NCI-H1694 (cell line): ENCODE measurements at regions not wholly inside any gene's neighbourhood (a gene's known extent, or its start where the extent isn't known, plus 50 kb on each side); places are given as distances from the start of the nearest gene placed in this dataset.
"Not testable (repeated sequence)": the region's sequence is repeated elsewhere in the genome, so short reads cannot be mapped to it uniquely, and the experiment has no call there.

Source experiments
- DNase-seq: peaks from one replicate; lab custom pipeline; 2025; lab: John Stamatoyannopoulos, UW

- DNase-seq = not testable (repeated sequence)
Observed at GRCh38 chr5:34096033-34096432, 53.0 kb upstream of the C1QTNF3 start.

DNA sequence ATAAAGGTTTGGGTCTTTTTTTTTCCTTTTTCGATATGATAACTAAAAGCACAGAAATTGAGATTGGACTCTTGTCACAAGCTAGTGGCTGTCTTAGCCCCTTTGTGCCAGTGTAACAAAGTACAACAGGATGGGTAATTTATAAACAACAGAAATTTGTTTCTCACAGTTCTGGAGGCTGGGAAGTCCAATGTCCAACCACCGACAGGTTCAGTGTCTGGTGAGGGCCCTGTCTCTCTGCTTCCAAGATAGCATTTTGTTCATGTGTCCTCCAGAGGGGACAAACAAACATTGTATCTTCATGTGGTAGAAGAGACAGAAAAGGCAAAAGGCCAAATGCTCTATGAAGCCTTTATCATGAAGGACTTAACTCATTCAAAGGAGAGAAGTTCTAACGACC, 56.9 kb upstream of the C1QTNF3 start:
- not testable (repeated sequence) for DNase-seq

DNA sequence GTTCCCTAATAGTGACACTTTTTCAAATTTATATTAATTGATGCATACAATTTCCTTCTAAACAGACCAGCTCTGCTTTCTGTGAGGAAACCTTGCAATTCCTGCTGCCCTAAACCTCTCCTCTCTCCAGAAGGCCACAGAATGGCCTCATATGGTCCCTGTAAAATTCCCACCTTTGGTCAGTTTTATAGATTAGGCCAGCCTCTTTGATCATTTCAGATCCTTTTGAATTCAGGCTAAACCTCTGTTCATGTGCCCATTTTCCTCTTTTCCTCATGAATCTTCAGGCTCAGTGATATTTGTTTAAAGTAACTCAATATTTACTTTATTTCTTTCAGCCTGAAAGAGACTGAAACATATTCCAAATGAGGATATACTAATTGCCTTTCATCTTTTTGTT, 58.6 kb upstream of the C1QTNF3 start:
- not testable (repeated sequence) for DNase-seq

DNA sequence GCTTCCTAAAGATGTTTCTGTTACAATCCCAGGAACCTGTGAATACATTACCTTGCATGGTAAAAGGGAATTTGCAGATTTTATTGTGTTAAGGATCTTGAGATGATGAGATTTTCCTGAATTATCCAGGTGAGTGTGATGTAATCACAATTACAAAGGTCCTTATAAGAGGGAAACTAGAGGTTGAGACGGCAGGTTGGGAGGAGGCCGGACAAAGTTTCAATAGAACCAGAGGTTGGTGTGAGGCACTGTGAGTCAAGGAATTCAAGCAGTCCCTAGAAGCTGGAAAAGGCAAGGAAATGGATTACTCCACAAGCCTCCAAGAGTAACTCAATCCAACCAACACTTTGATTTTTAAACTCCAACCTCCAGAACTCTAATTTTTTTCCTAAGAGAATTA, 65.9 kb upstream of the C1QTNF3 start:
- not testable (repeated sequence) for DNase-seq

GRCh38 chr5:34124280-34124679, 81.3 kb upstream of the C1QTNF3 start:
- DNase-seq = not testable (repeated sequence)

- DNase-seq = not testable (repeated sequence)
Observed at GRCh38 chr5:34125354-34125753, 82.3 kb upstream of the C1QTNF3 start.

DNA sequence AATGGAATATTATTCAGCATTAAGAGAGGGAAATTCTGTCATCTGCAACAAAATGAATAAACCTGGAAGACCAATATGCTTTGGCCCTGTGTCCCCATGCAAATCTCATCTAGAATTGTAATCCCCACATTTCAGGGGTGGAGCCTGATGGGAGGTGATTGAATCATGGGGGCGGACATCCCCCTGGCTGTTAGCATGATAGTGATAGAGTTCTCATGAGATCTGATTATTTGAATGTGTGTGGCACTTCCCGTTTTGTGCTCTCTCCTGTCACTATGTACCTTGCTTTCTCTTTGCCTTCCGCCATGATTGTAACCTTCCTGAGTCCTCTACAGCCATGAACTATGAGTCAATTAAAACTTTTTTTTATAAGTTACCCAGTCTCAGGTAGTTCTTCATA, 83.7 kb upstream of the C1QTNF3 start:
- not testable (repeated sequence) for DNase-seq

GRCh38 chr5:34127818-34128217, 84.8 kb upstream of the C1QTNF3 start:
- not testable (repeated sequence) for DNase-seq

DNA sequence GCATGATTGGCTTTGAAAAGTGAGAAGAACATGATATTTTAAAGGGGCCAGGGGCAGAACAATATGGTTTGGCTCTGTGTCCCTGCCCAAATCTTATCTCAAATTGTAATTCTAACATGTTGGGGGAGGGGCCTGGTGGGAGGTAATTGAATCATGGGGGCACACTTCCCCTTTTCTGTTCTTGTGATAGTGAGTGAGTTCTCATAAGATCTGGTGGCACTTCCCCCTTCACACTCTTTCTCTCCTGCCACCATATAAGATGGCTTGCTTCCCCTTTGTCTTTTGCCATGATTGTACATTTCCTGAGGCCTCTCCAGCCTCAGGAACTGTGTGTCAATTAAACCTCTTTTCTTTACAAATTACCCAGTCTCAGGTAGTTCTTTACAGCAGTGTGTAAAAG, 85.9 kb upstream of the C1QTNF3 start:
- DNase-seq = not testable (repeated sequence)

GRCh38 chr5:34154988-34155387, 112.0 kb upstream of the C1QTNF3 start:
- not testable (repeated sequence) for DNase-seq

DNA sequence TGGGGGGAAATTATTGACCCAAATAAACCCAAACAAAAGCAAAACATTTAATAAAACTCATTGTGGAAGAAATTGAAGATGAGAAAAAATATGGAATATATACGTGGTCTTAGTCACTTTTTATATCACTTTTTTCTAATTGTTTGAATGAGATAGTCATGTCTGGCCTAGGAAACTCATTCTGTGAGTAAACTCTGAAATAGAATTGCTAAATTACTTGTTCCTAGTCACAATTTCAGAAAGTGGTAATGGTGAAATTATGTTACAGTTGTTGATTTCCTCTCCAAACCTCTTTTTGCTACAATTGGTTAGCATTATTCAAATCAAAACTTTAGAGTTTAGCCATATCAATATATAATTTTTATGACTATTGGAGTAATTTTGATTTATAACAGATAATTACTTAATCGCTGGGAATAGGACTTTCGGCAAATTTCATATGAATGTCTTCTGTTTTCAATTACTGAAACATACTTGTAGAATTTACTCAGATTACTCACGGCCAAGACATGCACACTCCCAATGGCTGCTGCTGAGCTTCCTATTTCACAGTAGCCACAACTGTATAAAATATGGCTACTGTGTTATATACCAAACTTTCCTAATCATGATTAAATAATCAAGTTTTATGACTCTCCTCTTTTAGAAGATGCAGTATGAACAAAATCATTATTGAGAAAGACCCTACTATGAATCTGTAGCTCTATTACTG, 113.8 kb upstream of the C1QTNF3 start:
- not testable (repeated sequence) for DNase-seq

DNA sequence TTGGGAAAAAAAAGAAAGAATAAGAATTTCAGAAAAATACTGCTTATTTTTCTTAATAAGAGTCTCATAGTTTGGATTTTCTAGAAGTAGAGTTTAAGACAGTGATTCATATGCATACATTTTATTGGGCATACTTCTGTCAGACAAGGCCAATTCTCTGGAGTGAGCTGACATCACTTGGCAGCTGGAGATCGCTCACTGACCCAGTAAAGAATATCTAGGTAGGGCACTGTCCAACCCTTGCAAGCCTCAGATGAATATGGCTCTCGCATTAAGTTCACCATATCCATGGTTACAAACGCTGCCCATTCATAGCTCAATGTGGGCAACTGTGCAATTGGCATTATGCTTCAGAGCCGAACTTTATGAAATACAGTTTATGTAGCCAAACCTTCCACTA, 117.9 kb upstream of the C1QTNF3 start:
- DNase-seq = not testable (repeated sequence)

DNA sequence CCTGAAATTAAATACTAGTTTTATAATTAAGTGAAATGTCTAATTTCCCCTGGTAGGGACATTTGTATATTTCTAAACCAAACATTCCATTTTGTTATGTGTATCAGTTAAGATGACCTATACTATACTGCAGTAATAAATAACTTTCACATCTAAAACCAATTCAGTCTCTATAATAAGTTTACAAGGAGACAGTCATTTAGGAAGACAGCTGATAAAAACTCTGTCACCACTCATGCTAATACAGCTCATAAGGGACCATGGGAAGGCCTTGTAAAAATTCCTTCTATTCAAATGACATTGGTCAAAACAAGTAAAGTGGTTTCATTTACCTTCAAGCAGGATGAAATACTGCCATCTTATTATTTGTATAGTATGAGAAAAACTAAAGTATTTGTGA, 128.4 kb upstream of the C1QTNF3 start:
- DNase-seq = not testable (repeated sequence)

DNA sequence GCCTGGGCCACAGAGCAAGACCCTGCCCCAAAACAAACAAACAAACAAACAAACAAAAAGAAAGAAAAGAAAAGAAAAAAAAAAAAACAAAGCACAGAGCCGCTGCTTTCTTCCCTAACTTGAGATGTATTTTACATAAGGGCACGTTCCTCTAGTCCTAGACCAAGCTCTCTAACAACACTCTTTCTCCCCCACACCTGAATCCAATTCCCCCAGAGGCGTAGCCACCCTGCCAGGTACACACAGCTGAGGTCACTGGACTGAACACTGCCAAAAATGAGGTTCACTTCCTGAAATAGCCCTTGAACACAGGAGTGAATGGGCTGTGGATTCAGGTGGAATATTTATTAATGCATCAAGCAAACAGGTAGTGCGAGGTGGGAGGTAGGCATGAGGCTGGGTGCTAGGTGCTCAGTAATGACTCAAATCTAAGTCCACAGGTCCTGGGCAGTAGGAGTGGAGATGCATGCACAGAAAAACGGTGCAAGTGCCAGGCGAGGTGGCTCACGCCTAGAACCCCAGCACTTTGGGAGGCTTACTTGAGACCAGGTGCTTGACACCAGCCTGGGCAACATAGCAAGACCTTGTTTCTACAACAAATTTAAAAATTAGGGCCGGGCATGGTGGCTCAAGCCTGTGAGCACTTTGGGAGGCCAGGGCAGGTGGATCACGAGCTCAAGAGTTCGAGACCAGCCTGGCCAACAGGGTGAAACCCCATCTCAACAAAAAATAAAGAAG, 136.6 kb upstream of the C1QTNF3 start:
- not testable (repeated sequence) for DNase-seq

GRCh38 chr5:34180225-34180624, 137.2 kb upstream of the C1QTNF3 start:
- not testable (repeated sequence) for DNase-seq

DNA sequence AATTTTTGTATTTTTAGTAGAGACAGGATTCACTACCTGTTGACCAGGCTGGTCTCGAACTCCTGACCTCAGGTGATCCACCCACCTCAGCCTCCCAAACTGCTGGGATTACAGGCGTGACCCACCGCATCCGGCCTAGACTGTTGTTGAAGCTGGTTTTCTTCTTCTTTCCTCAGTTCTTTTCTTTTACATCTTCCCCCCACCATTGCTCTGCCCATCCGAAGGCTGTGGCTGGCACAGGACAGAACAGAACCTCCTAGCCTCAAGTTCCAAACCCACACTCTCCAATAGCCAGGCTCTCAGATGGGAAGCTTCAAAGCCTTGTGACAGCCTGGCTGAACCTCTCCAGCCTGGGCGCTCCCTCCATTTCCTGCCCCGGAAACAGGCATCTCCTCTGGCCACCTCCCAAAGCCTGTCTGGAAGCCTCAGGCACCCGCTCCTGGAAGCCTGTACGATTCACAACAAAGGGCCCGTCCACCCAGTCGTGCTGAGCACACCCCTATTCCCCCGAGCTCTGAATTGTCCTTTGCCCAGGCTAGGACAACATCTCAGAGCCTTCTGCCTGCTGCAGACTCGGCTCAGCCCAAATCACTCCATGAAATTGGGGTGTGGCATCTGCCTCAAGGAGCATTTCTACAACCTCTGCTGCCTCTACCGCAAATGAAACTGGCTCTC, 138.1 kb upstream of the C1QTNF3 start:
- DNase-seq = not testable (repeated sequence)

- DNase-seq = not testable (repeated sequence)
Observed at GRCh38 chr5:34185005-34185404, 142.0 kb upstream of the C1QTNF3 start.

- DNase-seq = not testable (repeated sequence)
Observed at GRCh38 chr5:34185572-34185971, 142.6 kb upstream of the C1QTNF3 start.

DNA sequence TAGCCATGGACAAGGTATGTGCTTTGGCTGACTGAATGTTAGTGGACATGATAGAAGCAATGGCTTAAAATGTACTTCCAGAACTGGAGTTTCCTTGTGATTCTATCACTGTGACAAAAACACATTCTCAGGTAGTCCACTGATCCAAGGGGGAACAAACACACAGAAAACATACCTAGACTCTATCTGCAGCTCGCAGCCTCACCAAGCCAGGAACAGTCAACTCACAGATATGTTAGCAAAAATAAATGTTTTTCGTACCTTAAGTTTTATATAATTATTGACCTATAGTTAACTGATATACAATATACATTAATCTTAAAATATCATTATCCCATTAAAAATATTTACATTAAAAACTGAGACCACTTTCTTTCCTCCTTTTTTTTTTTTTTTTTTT, 143.1 kb upstream of the C1QTNF3 start:
- not testable (repeated sequence) for DNase-seq

GRCh38 chr5:34186865-34187264, 143.9 kb upstream of the C1QTNF3 start:
- not testable (repeated sequence) for DNase-seq

DNA sequence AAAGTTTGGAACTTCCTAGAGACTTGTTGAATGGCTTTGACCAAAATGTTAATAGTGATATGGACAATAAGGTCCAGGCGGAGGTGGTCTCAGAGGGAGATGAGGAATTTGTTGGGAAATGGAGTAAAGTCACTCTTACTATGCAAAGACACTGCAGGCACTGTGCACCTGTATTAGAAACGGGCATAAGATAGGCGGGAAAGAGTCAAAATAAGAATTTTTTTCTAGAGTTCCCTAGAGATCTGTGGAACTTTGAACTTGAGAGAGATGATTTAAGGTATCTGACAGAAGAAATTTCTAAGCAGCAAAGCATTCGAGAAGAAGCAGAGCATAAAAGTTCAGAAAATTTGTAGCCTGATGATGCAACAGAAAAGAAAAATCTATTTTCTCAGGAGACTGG, 144.4 kb upstream of the C1QTNF3 start:
- not testable (repeated sequence) for DNase-seq

DNA sequence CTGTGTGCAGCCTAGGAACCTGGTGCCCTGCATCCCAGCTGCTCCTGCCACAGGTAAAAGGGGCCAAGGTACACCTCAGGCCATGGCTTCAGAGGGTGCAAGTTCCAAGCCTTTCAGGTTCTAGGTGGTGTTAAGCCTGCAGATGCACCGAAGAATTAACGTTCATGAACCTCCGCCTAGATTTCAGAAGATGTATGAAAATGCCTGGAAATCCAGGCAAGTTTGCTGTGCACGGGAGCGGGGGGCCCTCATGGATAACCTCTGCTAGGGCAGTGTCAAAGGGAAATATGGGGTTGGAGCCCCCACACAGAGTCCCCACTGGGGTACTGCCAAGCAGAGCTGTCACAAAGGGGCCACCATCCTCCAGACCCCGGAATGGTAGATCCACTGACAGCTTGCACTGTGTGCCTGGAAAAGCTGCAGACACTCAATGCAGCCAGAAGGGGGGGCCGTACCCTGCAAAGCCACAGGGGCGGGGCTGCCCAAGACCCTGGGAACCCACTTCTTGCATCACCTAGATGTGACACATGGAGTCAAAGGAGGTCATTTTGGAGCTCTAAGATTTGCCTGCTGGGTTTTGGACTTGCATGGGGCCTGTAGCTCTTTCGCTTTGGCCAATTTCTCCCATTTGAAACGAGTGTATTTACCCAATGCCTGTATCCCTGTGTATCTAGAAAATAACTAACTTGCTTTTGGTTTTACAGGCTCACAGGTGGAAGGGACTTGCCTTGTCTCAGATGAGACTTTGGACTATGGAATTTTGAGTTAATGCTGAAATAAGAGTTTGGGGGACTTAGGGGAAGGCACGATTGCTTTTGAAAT, 145.2 kb upstream of the C1QTNF3 start:
- DNase-seq = not testable (repeated sequence)
